NOMO-1 (cell line): ENCODE measurements at regions not wholly inside any gene's neighbourhood (a gene's known extent, or its start where the extent isn't known, plus 50 kb on each side); places are given as distances from the start of the nearest gene placed in this dataset.

Source experiments
- DNase-seq, 2 experiments: peaks; one replicate each; lab custom pipeline; 2025; ENCODE audit not compliant: unreplicated experiment in 2 of 2; lab: John Stamatoyannopoulos, UW

DNA sequence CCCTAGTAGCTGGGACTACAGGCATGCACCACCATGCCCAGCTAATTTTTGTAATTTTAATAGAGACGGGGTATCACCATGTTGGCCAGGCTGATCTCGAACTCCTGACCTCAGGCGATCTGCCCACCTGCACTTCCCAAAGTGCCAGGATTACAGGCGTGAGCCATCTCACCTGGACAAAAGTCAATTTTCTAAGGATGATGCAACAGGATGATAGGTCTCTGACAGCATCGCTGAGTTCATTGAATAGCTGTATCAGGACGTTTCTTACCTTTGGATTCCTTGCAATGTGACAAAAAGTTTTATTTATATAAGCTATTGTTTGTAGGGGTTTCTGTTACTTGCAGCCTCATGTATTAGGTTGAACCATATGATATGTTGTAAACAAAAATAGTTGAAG, 55.5 kb upstream of the PCED1B start:
- DNase-seq = no peak

DNA sequence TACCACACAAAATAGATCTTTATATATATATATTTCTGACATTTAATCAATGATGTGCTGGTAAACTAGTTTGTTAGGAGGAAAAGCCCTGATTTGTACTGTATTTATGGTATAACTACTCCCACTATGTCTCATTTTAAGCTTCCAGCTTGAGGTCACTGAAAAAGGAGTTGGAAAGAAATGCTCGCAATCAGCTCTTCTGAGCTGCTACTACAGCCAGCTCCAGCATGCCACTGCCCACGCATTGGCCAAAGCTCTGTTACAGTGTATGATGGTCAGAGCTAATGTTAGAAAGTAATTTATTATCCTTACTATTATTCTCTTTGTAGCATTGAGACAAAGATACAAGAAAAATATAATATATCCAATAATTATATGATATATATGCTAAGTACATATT, 55.0 kb upstream of the PCED1B start:
- DNase-seq = no peak

DNA sequence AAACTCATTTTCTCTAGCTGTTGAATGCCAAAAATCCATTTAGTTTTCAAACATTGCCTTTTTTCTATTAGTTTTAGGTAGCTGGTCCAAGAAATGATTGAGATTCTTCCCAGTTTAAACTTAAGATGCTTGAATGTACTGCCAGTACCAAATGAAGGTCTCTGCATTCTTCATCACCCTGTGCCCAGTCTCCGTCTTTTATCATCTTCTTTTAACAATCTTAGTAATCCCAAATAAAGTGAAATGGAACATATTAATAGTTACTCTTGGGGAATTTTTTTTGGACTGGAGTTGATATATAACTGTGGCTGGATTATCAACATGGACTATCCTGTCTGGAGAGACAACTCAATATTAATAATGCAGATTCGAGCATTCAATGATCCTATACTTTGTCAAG, 54.1 kb upstream of the PCED1B start:
- no peak for DNase-seq

DNA sequence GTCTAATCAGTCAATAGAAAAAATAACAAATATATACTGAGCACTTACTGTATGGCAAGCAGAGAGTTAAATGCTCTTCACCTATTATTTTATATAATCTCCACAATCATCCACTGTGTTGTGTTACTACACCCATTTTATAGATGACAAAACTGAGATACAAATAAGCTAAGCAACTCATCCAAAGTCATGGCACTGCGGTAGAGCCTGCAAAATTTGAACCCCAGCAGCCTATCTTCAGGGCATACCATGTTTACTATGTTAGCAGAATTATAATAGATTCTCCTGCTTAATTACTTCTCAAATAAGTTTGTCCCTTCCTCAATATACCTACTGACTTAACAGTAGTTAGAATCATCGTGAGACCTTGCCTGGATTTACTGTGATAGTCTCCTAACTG, 53.6 kb upstream of the PCED1B start:
- no peak for DNase-seq

DNA sequence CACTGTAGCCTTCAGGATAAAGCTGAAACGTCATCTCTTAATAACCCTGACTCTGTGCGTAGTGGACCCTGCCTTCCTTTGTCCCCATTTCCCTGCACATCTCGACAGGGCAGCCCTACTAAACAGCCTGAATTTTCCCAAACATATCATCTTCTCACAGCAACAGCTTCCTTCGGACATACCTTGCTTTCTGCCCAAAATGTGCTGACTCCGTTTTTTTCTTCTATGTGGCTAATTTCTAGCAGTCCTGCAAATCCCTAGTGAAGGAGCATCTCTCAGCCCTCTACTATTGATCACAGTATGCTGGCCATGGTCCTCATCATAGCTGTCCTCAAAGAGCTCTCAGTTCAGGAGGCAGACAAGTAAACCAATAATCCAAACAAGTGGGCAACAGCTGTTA, 53.1 kb upstream of the PCED1B start:
- no peak for DNase-seq
